Right kidney (tissue), 1 donor: ENCODE measurements at regions not wholly inside any gene's neighbourhood (a gene's known extent, or its start where the extent isn't known, plus 50 kb on each side); places are given as distances from the start of the nearest gene placed in this dataset.
"Not testable (repeated sequence)": the region's sequence is repeated elsewhere in the genome, so short reads cannot be mapped to it uniquely, and the experiment has no call there.

Experiments
- DNase-seq: peaks from one replicate; pipeline ENCODE4 v3.0.0-alpha.2; 2016

DNA sequence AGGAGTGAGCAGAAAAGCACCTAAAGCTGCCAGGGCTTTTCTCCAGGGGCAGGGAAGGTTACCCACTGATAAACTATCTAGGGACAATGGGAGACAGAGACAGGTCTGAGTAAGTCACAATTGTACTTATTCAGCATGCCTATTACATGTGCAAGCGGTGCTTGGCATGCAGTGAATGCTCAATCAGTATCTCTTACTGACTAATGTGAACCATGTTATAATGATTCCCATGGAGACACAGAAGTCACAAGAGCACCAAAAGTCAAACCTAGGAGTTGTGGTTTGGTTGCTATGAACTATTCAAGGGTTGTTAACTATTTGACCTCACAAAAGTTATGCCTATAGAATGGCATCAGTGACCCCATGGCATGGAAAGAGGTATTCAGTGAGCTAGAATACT is 50.0 kb upstream of the RASGRP1 start:
- DNase-seq = no peak

DNA sequence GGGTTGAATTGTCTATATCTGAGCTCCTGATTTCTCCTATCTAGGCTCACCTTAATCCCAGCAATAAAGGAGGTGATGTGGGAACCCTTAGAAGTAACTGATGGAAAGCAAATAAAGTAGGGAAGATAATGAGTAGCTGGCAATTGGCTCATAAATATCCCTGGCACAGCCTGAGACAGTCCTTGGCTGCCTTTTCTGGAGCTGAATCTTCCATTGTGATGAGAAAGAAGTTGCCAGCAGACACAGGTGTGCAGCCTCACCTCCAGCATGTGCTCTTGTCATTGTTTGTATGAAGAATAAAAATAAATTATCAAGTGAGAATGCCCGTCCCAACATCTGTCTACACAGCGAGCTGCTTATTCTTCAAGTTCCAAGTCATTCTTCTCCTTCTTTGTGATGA is 53.2 kb upstream of the RASGRP1 start:
- DNase-seq = no peak

DNA sequence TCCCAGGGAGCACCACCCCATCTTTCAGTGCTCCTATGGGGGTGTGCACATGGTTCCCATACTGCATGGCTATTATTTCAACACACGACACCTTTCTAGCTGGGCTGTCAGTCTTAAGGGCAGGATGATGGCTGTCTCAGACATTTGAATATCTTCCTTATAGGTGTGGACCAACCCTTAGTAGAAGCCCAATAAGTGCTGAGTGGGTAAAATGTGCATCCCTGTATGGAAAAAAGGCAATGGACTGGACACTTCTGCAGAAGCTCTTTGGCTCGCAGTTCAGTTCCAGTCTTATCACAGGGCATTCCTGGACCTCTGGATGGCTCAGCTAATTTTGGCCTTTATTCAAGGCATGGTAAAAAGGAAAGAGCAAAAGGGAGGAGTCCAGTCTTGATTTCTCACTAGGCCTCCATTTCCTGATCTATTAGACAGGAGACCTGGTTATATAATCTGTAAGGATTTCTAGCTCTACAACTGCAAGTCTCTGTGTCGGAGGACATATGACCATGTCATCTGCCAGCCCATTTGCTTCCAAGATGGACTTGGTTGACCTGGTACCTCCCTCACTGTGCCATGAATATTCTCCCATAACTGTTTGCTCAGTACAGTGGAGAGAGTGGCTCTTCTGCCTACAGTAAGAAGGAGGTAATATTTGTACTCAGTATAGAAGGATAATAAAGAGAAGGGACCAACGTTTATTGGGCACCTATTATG is 53.8 kb upstream of the RASGRP1 start:
- no peak for DNase-seq

DNA sequence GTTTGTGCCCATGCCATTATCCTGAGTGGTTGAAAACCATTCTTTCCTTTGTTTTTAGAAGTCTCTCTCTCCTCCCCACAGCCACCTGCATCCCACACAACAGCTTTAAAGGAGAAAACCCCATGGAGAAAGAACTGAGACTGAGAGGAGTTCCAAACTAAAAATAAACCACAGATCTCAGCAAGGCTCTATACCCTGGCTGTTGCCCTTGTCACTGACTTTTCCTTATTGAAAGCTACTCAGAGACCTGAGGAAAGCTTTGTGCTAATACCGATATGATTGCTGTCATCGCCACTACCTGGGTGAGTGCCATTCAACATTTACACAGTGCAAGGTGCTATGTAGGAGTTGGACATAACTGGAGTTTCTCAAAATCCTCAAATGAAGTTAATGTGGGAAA is 55.5 kb upstream of the RASGRP1 start:
- DNase-seq = no peak

GRCh38 chr15:38620851-38621594 is 56.4 kb upstream of the RASGRP1 start:
- no peak for DNase-seq

- no peak for DNase-seq
Measured at GRCh38 chr15:38622304-38622703, 57.7 kb upstream of the RASGRP1 start.

DNA sequence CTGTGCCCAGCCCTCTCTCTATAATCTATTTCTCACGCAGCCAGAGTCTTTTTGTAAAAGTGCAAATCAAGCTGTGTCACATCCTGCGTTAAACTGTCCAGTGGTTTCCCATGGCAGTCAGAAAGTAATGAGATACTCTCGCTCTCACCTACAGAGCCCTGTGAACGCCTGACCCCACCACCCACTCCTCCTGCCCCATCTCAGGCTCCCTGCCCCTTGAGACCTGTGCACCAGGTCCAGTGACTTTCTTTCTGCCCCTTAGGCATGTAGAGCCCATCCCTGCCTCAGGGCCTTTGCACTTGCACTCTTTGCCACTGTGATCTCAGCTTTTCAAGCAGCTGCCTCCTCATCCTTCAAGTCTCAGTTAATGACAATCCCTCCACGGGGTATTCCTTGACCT is 58.3 kb upstream of the RASGRP1 start:
- DNase-seq = no peak

GRCh38 chr15:38623744-38624143 is 59.1 kb upstream of the RASGRP1 start:
- no peak for DNase-seq

GRCh38 chr15:38624244-38625205 is 59.9 kb upstream of the RASGRP1 start:
- no peak for DNase-seq

DNA sequence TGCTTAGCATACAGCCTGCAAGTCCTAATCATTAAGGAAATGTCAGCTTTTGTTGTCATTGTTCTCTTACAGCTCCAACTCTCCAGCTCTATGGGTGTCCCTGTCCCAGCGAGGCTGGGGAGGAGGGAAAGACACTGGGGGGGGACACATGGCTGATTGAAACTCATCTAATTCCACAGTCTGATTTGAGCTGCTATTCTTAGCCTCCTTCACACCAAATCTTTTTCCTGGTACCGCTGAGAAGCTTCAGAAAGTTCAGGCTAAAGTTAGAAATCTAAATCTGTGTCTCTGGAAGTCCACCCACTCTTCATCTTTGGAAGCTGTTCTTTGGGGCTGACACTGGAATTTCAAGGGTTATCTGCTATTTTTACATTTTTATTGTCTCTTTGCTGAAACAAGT is 61.3 kb upstream of the RASGRP1 start:
- DNase-seq = no peak

DNA sequence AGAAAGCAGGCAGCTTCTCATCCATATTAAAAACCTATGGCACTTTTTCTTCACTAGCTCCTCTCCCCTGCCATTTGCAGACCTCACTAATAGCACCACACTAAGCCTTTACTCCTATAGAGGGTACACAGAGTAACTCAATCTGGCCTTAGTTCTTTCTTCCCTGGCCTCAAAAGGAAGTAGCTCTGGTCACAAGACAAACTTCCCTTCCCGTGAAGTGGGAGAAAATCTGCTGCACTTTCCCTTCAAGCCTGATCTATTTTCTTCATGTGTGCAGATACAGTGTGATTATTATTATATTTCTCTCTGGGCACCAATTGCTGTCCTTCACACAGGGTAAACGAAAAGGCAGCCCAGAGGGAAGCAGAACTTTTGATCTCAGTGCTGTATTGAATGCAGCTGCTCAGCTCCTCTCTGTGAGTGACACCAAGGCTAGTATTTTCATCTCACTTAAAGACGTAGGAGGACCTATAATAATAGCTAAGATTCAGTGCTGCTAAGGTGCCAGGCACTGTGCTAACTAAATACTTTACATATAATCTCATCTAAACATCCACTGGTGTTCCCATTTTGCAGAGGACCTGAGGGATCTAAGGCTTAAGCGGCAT is 61.9 kb upstream of the RASGRP1 start:
- no peak for DNase-seq

GRCh38 chr15:38627689-38628277 is 63.2 kb upstream of the RASGRP1 start:
- DNase-seq = no peak

- no peak for DNase-seq
Measured at GRCh38 chr15:38631119-38632075, 66.8 kb upstream of the RASGRP1 start.

GRCh38 chr15:38635170-38635569 is 70.6 kb upstream of the RASGRP1 start:
- no peak for DNase-seq

- DNase-seq = no peak
Measured at GRCh38 chr15:38636597-38636996, 72.0 kb upstream of the RASGRP1 start.

DNA sequence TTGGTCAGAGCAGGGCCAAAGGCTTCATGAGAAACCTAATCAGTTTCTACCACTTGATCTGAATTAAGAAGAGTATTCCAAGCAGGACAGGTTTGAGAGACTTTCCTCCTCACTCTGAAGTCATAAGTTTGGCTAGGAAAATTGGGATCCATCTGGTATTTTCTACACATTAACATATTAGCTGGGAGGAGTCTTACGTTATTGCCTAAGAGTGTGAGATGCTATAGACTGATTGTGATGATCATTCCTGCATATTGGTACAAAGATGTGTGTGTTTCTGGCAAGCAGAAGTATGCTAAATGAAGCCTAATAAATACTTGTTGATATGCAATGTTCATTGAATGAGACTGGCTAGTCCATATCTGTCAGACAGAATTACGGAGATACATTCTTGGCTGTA is 73.5 kb upstream of the RASGRP1 start:
- DNase-seq = no peak

DNA sequence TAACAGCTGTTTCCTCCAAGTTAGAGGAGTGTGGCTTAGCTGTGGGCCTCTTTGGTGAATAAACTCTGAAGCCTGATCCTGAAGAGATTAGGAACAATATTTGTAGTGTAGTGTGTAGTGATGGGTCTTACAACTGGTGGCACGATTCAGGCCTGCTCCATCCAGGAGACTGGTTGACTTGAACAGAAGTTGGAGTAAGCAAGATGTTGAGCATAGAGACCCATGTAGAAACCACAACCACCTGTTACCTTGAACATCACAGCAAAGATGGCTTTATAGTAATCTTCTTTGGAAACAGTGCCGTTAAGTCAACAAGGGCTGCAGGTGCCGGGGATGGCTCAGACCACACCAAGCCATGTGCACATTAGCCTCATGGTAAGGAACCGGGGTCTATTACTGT is 74.2 kb upstream of the RASGRP1 start:
- DNase-seq = no peak

DNA sequence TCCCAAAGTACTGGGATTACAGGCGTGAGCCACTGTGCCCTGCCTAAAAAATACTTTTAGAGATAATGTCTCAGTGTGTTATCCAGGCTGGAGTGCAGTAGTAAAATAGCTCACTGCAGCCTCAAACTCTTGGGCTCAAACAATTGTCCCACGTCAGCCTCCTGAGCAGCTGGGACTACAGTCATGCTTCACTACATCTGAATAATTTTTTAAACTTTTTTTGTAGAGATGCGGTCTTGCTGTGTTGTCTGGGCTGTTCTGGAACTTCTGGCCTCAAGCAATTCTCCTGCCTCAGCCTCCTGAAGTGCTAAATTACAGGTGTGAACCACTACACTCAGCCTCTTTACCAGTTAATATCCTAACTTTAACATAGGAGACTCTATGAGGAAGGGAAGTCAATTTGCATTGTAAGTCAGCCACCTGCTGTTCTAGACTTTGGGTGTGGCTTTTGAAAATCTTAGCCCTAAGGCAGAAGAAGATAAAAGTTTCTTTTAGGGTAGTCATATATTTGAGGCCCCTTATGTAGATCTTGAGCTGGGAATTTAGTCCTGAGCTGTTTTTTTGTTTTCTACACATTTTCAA is 78.2 kb upstream of the RASGRP1 start:
- no peak for DNase-seq

DNA sequence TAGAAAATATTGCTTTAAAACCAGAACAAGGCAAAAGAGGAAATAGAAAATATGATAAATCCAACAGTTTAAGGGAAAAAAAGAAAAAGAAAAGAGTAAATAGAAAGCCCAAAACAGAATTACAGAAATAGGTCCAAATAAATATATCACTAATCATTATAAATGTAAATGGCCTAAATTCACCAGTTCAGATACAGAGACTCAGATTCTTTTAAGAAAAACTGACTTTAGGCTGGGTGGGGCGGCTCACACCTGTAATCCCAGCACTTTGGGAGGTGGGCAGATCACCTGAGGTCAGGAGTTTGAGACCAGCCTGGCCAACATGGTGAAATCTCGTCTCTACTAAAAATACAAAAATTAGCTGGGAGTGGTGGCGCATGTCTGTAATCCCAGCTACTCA is 79.7 kb upstream of the RASGRP1 start:
- not testable (repeated sequence) for DNase-seq

DNA sequence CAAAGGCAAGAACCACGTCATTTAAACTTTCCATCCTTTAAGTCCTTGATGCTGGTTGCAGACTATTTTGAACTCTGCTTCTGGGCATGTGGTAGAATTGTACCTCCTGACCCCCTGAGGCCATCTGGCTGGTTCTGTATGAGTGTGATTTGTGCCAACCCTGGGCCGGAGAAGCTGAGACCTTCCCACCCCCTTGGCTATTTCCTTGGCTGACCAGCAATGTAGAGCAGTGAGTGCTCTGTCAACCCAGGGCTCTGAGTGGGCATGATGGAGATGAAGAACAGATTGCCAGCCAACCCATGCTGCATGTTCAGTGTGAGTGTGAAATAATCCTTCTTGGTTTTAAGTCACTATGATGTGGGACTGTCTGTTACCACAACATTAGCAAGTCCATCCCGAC is 82.1 kb upstream of the RASGRP1 start:
- no peak for DNase-seq

GRCh38 chr15:38647683-38648082 is 83.1 kb upstream of the RASGRP1 start:
- no peak for DNase-seq
